C4-2B (cell line): ENCODE measurements at regions not wholly inside any gene's neighbourhood (a gene's known extent, or its start where the extent isn't known, plus 50 kb on each side); places are given as distances from the start of the nearest gene placed in this dataset.
"Not testable (repeated sequence)": the region's sequence is repeated elsewhere in the genome, so short reads cannot be mapped to it uniquely, and the experiment has no call there.

Source experiments
- CTCF ChIP-seq: fragments of 450-650 bp; conservative IDR thresholded peaks from 2 replicates; pipeline ENCODE4 v1.5.1; 2017; ENCODE audit warnings: mild to moderate bottlenecking
- ZFX ChIP-seq: fragments of 450-650 bp; IDR thresholded peaks from 2 replicates; pipeline ENCODE4 v1.6.1; 2017

- not testable (repeated sequence) for TF ChIP-seq CTCF, ZFX
These were observed 959.4 kb downstream of the KCNT2 start for GRCh38 chr1:195648875-195649274.
